ENCODE measurements at regions not wholly inside any gene's neighbourhood (a gene's known extent, or its start where the extent isn't known, plus 50 kb on each side); places are given as distances from the start of the nearest gene placed in this dataset.
A peak's percentile ranks its signal among the peaks of the same experiment; 100 is the strongest.

GRCh38 chr12:76611533-76611932, 52.0 kb upstream of the OSBPL8 start:
- peak; percentile 72 for DNase-seq (ENCODE audit: low read depth)

DNA sequence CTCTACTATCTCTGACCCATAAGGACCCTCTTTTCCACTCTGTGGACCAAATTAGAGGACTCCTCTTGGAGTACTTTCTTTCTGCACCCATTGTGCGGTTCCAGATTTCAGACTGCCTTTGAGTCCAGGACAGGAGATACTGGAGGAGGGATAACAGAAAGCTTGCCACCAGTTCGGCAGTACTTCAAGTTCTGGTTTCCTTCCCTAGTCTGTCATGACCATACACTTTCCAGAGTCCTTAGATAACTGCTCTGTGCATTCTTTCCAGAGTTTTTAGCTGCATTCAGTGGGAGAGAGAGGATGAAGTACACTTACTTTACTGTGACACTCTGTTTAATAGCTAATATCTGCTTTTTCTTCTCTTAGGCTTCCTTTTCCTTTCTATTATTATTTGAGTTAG, 54.8 kb upstream of the OSBPL8 start:
- DNase-seq (ENCODE audit: low read depth), result no peak

DNA sequence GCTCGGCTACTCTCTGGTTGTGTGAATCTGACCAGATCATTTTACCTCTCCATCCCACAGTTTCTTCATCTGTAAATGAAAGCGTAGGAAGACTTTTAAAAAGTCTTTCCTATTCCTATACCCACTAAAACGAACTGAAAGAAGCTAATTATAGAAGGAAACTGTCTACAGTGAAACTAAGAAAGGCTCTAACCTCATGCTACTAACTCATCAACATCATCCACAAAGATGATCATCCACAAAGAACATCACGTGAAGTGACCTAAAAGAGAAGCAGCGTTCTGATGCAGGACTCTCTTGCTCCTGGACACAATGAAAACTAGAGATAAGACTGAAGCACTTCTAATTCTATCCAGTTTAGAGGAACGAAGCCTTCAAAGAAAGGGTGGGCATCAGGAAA, 58.5 kb upstream of the OSBPL8 start:
- DNase-seq (ENCODE audit: low read depth), result no peak

- DNase-seq (ENCODE audit: low read depth), result peak; percentile 68
Observed at GRCh38 chr12:76621582-76622024, 62.0 kb upstream of the OSBPL8 start.

DNA sequence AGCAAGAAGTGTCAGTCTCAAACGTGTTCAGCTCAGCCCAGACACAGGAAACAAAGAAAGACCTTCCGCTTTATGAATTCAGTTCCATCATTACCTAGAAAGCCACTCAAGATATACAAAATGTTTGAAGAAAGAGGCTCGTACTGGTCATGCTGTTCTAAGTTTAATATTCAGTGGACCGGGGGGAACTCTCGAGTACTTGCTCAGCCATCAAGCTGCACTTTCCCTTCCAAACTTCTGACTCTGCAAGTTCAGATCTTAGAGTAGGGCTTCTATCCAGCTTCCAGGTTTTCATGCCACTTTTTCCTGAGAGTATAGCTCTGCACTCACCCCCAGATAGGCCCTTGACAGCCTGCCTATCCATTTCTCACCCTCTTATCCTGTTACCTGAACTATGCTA, 62.8 kb upstream of the OSBPL8 start:
- no peak for DNase-seq (ENCODE audit: low read depth)

DNA sequence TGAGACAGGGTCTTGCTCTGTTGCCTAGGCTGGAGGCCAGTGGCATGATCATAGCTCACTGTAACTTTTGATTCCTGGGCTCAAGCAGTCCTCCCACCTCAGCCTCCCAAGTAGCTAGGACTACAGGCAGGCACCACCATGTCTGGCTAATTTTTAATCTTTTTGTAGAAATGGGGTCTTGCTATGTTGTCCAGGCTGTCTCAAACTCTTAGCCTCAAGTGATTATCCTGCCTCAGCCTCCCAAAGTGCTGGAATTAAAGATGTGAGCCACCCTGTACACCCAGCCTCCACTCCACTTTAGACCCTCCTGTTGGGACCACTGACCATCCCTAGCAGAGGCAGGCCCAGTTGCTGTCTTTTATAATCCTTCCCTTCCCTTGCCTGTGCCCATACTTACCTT, 63.3 kb upstream of the OSBPL8 start:
- DNase-seq (ENCODE audit: low read depth), result no peak

GRCh38 chr12:76623931-76624330, 64.4 kb upstream of the OSBPL8 start:
- peak; percentile 85 for DNase-seq (ENCODE audit: low read depth)

DNA sequence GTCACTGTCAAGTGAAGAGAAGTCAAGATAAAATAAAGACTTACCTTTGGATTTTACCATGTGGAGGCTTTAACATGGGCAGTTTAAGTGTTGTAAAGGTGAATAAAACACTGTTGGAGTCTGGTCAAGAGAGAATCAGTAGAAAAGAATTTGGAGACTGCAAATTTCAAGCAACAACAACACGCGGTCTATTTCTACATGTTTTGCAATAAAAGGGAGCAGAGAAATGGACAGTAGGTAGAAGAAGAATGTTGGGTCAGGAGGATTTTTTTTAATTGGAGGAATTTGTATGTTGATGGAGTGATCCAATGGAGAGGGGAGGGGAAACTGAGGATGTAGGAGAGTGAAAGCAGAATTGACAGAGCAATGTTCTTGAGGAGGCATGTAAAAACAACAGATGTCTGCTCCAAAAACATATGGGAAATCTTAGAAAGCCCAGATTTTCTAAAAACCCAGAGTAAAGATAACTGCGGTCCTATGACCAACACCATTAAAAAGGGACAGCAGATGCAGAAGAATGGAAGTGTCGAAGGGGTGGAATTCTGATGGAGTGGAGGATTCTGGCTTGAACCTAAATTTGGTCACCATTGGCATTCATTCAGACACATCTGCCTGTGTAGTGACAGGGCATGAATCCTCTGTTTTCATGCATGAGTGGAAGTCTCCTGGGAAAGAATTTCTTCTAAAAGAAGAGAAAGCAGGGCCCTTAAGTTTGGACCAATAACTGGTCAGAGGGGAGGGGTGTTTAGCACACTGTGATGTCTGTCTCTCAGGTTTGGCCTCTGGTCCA, 68.0 kb upstream of the OSBPL8 start:
- DNase-seq (ENCODE audit: low read depth), result no peak

GRCh38 chr12:76628745-76629144, 69.2 kb upstream of the OSBPL8 start:
- DNase-seq (ENCODE audit: low read depth), result no peak

- DNase-seq (ENCODE audit: low read depth), result no peak
Observed at GRCh38 chr12:76631741-76632140, 72.2 kb upstream of the OSBPL8 start.

GRCh38 chr12:76633415-76633814, 73.8 kb upstream of the OSBPL8 start:
- DNase-seq (ENCODE audit: low read depth), result no peak

DNA sequence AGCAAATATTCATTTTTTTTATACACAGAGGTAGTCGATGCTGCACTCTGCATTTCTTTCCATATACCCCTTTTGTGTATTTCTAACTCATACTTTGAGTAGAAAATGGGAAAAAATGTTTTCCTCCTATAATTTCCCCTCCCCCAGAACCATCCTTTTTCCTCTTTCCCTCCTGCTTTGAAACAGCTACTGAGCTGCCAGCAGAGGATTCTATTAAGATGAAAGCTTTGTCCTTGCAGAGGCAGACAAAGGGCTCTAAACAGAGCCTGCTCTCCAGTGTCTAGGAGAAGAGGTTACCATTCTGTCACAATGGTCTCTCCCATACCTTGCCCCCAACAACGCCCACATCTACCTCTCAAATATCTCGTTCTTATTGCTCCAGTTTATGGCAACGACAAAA, 74.6 kb upstream of the OSBPL8 start:
- no peak for DNase-seq (ENCODE audit: low read depth)

DNA sequence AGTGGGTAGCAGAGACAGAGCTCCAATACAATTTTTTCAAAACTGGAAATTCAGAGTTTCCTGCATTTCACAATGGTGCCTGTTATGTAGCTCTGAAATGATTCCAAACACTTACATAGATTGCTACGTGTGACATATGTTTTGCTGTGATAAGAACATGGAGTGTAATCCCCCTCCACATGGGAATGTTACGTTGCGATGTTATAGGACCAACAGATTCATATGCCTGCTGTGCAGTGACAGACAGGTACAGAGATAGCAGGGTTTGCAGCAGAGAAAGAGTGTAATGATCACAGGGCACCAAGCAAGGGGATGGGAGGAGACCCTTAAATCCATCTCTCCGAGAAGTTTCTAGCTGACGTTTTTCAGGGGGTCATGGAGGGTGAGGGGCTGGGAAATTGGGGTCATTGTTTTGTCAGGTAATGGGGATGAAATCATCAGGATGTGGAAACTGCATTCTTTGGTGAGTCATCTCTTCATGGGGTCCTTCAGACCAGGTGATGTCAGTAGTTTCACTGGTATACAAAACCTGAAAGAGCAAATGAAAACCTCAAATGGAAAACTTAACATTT, 76.6 kb upstream of the OSBPL8 start:
- DNase-seq (ENCODE audit: low read depth), result peak; percentile 69

DNA sequence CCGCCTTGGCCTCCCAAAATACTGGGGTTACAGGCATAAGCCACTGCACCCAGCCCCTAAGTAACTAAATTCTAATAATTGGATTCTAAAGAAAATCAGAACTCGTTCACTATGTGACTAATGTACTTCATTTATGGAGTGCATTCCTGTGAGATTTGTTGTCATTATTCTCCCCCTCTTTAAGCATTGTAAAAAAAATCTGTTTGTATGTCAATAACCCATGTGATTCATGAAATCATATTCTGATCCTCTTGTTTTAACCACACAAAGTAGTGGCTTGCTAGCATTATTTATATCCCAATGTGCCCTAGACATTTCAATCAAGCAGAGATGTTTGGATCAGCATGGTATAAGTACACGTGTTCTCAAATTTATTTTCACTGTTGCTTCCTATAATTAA, 78.2 kb upstream of the OSBPL8 start:
- DNase-seq (ENCODE audit: low read depth), result peak; percentile 49

DNA sequence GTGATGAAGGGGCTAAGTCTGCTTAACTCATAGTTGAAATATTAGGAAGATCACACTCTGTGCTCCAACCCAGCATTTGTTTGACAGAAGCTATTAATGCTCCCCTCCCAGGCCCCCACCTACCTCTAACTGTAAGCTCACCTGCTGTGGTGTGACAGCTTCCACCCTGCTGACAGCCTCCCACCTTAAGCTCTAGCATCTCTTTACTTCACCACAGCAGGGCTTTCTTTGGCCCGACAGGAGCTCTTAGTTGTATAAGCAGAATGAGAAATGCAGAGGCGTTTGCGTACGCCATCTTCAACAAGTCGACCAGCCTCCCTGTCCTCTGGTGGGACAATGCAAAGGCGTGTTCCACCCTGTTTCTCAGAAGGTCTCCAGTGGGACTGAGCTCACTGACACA, 80.1 kb upstream of the OSBPL8 start:
- DNase-seq (ENCODE audit: low read depth), result no peak

DNA sequence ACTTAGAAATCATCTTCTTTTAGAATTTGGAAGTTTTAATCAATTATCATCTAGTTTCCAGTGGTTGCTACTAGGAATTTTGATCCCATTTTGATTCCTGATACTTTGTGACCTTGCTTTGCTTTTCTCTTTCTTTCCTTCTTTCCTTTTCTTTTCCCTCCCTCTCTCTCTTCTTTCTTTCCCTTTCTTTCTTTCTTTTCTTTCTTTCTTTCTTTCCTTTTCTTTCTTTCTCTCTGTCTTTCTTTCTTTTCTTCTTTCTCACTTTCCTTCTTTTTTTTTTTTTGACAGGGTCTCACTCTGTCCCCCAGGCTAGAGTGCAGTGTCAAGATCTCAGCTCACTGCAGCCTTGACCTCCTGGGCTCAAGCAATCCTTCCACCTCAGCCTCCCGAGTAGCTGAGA, 81.5 kb upstream of the OSBPL8 start:
- DNase-seq (ENCODE audit: low read depth), result no peak

DNA sequence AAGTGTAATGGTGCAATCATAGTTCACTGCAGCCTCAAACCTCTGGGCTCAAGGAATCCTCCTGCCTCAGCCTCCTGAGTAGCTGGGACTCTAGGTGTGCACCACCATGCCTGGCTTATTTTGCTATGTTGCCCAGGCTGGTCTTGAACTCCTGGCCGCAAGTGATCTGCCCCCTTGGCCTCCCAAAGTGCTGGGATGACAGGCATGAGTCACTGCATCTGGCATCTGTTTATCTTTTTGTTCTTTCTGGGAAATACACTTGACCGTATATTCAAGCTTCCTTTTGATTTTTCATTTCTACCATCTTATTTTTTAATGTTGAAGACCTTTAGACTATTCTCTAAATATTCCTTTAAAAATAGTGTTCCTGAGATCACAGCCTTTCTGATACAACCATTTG, 82.4 kb upstream of the OSBPL8 start:
- DNase-seq (ENCODE audit: low read depth), result no peak

DNA sequence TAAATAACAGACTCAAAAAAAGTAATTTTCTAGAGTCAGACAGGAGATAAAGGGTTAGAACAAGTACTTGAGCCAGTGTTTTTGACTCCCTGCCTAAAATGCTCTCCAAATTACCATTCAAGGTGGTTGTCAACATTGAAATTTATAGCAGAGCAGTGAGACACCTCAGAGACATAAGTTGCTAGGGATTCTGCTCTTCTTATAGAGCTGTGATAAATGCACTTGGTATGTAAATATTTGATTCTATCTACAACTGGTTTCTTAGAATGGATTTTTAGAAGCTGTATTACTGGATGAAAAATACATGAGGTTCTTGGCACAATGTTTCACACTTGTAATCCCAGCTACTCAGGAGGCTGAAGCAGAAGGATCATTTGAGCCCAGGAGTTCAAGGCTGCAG, 83.9 kb upstream of the OSBPL8 start:
- DNase-seq (ENCODE audit: low read depth), result no peak

- no peak for DNase-seq (ENCODE audit: low read depth)
Observed at GRCh38 chr12:76644950-76645349, 85.4 kb upstream of the OSBPL8 start.

- DNase-seq (ENCODE audit: low read depth), result no peak
Observed at GRCh38 chr12:76645934-76646333, 86.4 kb upstream of the OSBPL8 start.

GRCh38 chr12:76646366-76646765, 86.8 kb upstream of the OSBPL8 start:
- no peak for DNase-seq (ENCODE audit: low read depth)

DNA sequence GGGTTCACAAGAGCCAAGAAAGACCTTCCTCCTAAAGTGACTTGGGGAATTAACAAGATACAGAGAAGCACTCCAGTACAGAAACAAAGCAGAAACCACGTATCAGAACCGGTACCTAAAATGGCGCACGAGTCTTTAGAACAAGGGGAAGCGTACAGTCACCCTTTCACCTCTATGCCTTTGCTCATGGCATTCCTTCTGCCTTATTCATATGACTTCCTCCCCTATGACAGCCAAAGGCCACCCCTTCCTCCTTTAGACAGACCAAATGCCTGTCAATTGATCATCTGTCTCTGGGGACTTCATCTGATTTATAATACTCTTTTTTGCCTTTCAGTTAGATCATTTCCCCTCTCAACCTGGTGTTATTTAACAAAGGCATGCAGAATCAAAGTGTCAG, 89.5 kb upstream of the OSBPL8 start:
- DNase-seq (ENCODE audit: low read depth), result peak; percentile 53

DNA sequence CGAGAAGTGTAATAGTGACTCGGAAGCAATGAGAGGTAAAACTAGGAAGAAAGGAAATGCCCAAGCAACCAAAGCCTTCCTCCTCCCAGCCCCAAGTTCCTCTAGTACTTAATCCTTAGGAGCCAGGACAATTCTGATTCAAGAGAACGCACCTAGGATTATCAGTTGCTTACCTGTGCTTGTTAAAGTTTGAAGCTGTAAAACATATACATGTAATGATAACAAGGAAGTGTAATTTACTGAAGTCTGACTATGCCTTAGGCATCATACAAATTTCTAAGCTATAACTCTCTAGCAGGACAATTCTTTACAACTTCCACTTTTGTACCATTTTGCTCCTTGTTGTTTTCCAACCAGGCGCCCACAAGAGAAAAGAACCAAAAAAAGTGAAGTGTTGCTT, 92.8 kb upstream of the OSBPL8 start:
- no peak for DNase-seq (ENCODE audit: low read depth)
